Hepatocyte (in vitro differentiated cells): ENCODE measurements at regions not wholly inside any gene's neighbourhood (a gene's known extent, or its start where the extent isn't known, plus 50 kb on each side); places are given as distances from the start of the nearest gene placed in this dataset.

Experiments
- DNase-seq: peaks from one replicate; pipeline ENCODE4 v3.0.0-alpha.2; 2016; ENCODE audit warnings: low spot score
- H2AFZ ChIP-seq: fragments of 200-600 bp; sonication (generic); 2 replicates; pipeline ENCODE4 v1.6.0; 2016; ENCODE audit warnings: antibody characterized with exemption, mild to moderate bottlenecking
- H3K27ac ChIP-seq: fragments of 200-600 bp; sonication (generic); 2 replicates; pipeline ENCODE4 v1.5.1; 2016; ENCODE audit warnings: mild to moderate bottlenecking
- H3K27me3 ChIP-seq: fragments of 200-600 bp; sonication (generic); 2 replicates; pipeline ENCODE4 v1.6.1; 2016
- H3K36me3 ChIP-seq: fragments of 200-600 bp; sonication (generic); replicated peaks from 2 replicates; pipeline ENCODE4 v1.5.1; 2016; ENCODE audit warnings: low read depth; ENCODE audit not compliant: insufficient read depth
- H3K4me1 ChIP-seq: fragments of 200-600 bp; sonication (generic); 2 replicates; pipeline ENCODE4 v1.5.1; 2016; ENCODE audit warnings: mild to moderate bottlenecking, moderate library complexity; ENCODE audit not compliant: insufficient read depth
- H3K4me2 ChIP-seq: fragments of 200-600 bp; sonication (generic); 2 replicates; pipeline ENCODE4 v1.6.0; 2016
- H3K4me3 ChIP-seq: fragments of 200-600 bp; sonication (generic); 2 replicates; pipeline ENCODE4 v1.5.1; 2016; ENCODE audit warnings: mild to moderate bottlenecking
- H3K79me2 ChIP-seq: fragments of 200-600 bp; sonication (generic); 2 replicates; pipeline ENCODE4 v1.6.0; 2017; ENCODE audit warnings: mild to moderate bottlenecking
- H3K9me2 ChIP-seq: fragments of 200-600 bp; sonication (generic); replicated peaks from 2 replicates; pipeline ENCODE4 v1.6.0; 2017; ENCODE audit warnings: mild to moderate bottlenecking; ENCODE audit not compliant: insufficient read depth
- H3K9me3 ChIP-seq: fragments of 200-600 bp; sonication (generic); 2 replicates; pipeline ENCODE4 v1.5.1; 2016; ENCODE audit warnings: low read depth, mild to moderate bottlenecking
- H4K20me1 ChIP-seq: fragments of 200-600 bp; sonication (generic); 2 replicates; pipeline ENCODE4 v1.6.0; 2016; ENCODE audit warnings: mild to moderate bottlenecking; ENCODE audit not compliant: insufficient read depth, poor library complexity, severe bottlenecking
- CTCF ChIP-seq: fragments of 200-600 bp; sonication (generic); IDR thresholded peaks from 2 replicates; pipeline ENCODE4 v1.5.1; 2016; ENCODE audit warnings: antibody characterized with exemption, mild to moderate bottlenecking; ENCODE audit not compliant: poor library complexity
- EZH2 ChIP-seq: fragments of 200-600 bp; sonication (generic); IDR thresholded peaks from 2 replicates; pipeline ENCODE4 v1.6.1; 2016; ENCODE audit warnings: antibody characterized with exemption, mild to moderate bottlenecking, borderline replicate concordance
- EZH2phosphoT487 ChIP-seq: fragments of 200-600 bp; sonication (generic); IDR thresholded peaks from one replicate; pipeline ENCODE4 v1.6.1; 2018; ENCODE audit warnings: antibody characterized with exemption, mild to moderate bottlenecking, low read depth, moderate library complexity; ENCODE audit not compliant: unreplicated experiment, severe bottlenecking
- WGBS: methylation state at CpG from one replicate; pipeline ENCODE4 v1.1.6; 2016; ENCODE audit warnings: low lambda C conversion rate; ENCODE audit errors: missing lambda C conversion rate; 5-methylcytosine and 5-hydroxymethylcytosine counted together

- no peaks in the 10 kb centered on the region for H3K27me3 ChIP-seq
- H3K4me2 ChIP-seq: no peak overlapping the region
- no peaks in the 10 kb centered on the region for H3K79me2 ChIP-seq
- no peaks in the 10 kb centered on the region for H3K4me1 ChIP-seq
- H2AFZ ChIP-seq: no peak overlapping the region
- H3K9me3 ChIP-seq: no peaks in the 10 kb centered on the region
- H3K36me3 ChIP-seq: no peaks in the 10 kb centered on the region
- H3K4me3 ChIP-seq: no peak overlapping the region
- DNase-seq: peak; percentile 6
- no peaks in the 10 kb centered on the region for H4K20me1 ChIP-seq
- TF ChIP-seq EZH2phosphoT487: no peak
- H3K9me2 ChIP-seq: no peaks in the 10 kb centered on the region
- 79% methylated on average over 1 of the region's 1 CpG for WGBS
- no peak overlapping the region for H3K27ac ChIP-seq
These were observed 278.9 kb upstream of the KCNJ16 start for GRCh38 chr17:69796078-69796477.

DNA sequence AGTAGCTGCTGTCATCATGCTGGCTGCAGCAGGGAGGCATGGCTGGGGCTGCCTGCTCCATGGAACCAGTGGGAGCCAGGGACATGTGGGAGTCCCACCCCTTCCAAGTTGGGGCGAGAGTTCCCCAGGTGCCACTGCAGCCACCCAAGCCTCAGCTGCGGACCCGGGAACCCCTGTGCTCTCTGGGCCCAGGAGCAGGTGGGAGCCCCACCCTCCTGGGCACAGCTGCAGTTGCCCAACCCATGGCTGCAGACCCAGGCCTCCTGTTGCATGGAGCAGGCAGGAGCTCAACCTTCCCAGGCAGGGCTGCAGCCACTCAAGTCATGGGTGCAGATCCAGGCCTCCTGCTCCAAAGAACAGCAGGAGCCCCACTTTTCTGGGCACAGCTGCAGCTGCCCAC is 274.2 kb upstream of the KCNJ16 start:
- H3K4me1 ChIP-seq: no peaks in the 10 kb centered on the region
- DNase-seq: no peak
- H3K9me2 ChIP-seq: no peaks in the 10 kb centered on the region
- no peaks in the 10 kb centered on the region for H3K79me2 ChIP-seq
- no peaks in the 10 kb centered on the region for H3K9me3 ChIP-seq
- 94% methylated on average over 3 of the region's 3 CpGs for WGBS
- no peak overlapping the region for H3K4me2 ChIP-seq
- H3K27me3 ChIP-seq: no peaks in the 10 kb centered on the region
- H2AFZ ChIP-seq: no peak overlapping the region
- H4K20me1 ChIP-seq: no peaks in the 10 kb centered on the region
- H3K4me3 ChIP-seq: no peak overlapping the region
- no peak for TF ChIP-seq EZH2
- no peak for TF ChIP-seq EZH2phosphoT487
- no peak for TF ChIP-seq CTCF
- no peaks in the 10 kb centered on the region for H3K36me3 ChIP-seq
- no peak overlapping the region for H3K27ac ChIP-seq

GRCh38 chr17:69801368-69801767 is 273.7 kb upstream of the KCNJ16 start:
- H3K4me3 ChIP-seq: no peak overlapping the region
- H3K4me1 ChIP-seq: no peaks in the 10 kb centered on the region
- no peaks in the 10 kb centered on the region for H3K9me3 ChIP-seq
- H4K20me1 ChIP-seq: no peaks in the 10 kb centered on the region
- no peak overlapping the region for H2AFZ ChIP-seq
- H3K9me2 ChIP-seq: no peaks in the 10 kb centered on the region
- no peak overlapping the region for H3K27ac ChIP-seq
- H3K4me2 ChIP-seq: no peak overlapping the region
- DNase-seq: no peak
- WGBS: 93% methylated on average over 3 of the region's 3 CpGs
- no peaks in the 10 kb centered on the region for H3K36me3 ChIP-seq
- no peaks in the 10 kb centered on the region for H3K27me3 ChIP-seq
- TF ChIP-seq EZH2 (no peak), CTCF (no peak), EZH2phosphoT487 (no peak)
- no peaks in the 10 kb centered on the region for H3K79me2 ChIP-seq

- DNase-seq: no peak
- H2AFZ ChIP-seq: no peak overlapping the region
- TF ChIP-seq CTCF (no peak), EZH2 (no peak), EZH2phosphoT487 (no peak)
These were observed 272.8 kb upstream of the KCNJ16 start for GRCh38 chr17:69802045-69802740.

More at GRCh38 chr17:69802045-69802740, 272.8 kb upstream of the KCNJ16 start:
- Histone ChIP-seq H3K27me3 (no peaks in the 10 kb centered on the region), H4K20me1 (no peaks in the 10 kb centered on the region), H3K27ac (no peak overlapping the region), H3K9me2 (no peaks in the 10 kb centered on the region), H3K79me2 (no peaks in the 10 kb centered on the region), H3K4me2 (no peak overlapping the region), H3K4me1 (no peaks in the 10 kb centered on the region), H3K36me3 (no peaks in the 10 kb centered on the region), H3K4me3 (no peak overlapping the region), H3K9me3 (no peaks in the 10 kb centered on the region)
- 81% methylated on average over 5 of the region's 5 CpGs for WGBS
